Activated naive CD4-positive, alpha-beta T cell treated with anti-CD3 and anti-CD28 coated beads, Interleukin-2, amount 10 ng/mL, durations not matched to agents 7 days and 5 days (primary cell): ENCODE measurements at regions not wholly inside any gene's neighbourhood (a gene's known extent, or its start where the extent isn't known, plus 50 kb on each side); places are given as distances from the start of the nearest gene placed in this dataset.
"Not testable (repeated sequence)": the region's sequence is repeated elsewhere in the genome, so short reads cannot be mapped to it uniquely, and the experiment has no call there.

Source experiments
- CTCF ChIA-PET: fragments of 350-600 bp; sonication (Branson Sonifier 250); formaldehyde crosslinking; loops from one replicate; lab custom pipeline; 2021; ENCODE audit warnings: antibody characterized with exemption; lab: Charles Lee
- DNase-seq: peaks from one replicate; pipeline ENCODE4 v3.0.0-alpha.2; 2020
- H3K27ac Mint-ChIP-seq: one replicate; pipeline ENCODE4 v1.8.0; 2021; ENCODE audit warnings: mild to moderate bottlenecking, moderate library complexity, mixed read lengths
- H3K27me3 Mint-ChIP-seq: one replicate; pipeline ENCODE4 v1.8.0; 2021; ENCODE audit warnings: mild to moderate bottlenecking, mixed read lengths
- H3K36me3 Mint-ChIP-seq: one replicate; pipeline ENCODE4 v1.8.0; 2021; ENCODE audit warnings: mixed read lengths
- H3K4me1 Mint-ChIP-seq: one replicate; pipeline ENCODE4 v1.8.0; 2021; ENCODE audit warnings: mixed read lengths
- H3K4me3 Mint-ChIP-seq: one replicate; pipeline ENCODE4 v1.8.0; 2021; ENCODE audit warnings: mild to moderate bottlenecking, moderate library complexity, mixed read lengths
- H3K9me3 Mint-ChIP-seq: one replicate; pipeline ENCODE4 v1.8.0; 2021; ENCODE audit warnings: mixed read lengths

GRCh38 chr7:3159039-3159438, 115.4 kb upstream of the CARD11 start:
- no peaks in the 10 kb centered on the region for H3K9me3 Mint-ChIP-seq
- CTCF ChIA-PET = interaction anchor here (1.3 kb wide), 1 partner anchor 272 kb away, joined by 5 read pairs; no protein-coding TSS in a partner anchor
- peaks cover 9% of the 10 kb centered on the region for H3K4me1 Mint-ChIP-seq

GRCh38 chr7:3159445-3159844, 115.8 kb upstream of the CARD11 start:
- H3K9me3 Mint-ChIP-seq = no peaks in the 10 kb centered on the region
- CTCF ChIA-PET = interaction anchor here (1.3 kb wide), 1 partner anchor 272 kb away, joined by 5 read pairs; no protein-coding TSS in a partner anchor
- peaks cover 24% of the 10 kb centered on the region for H3K27me3 Mint-ChIP-seq
- DNase-seq = no peak
- H3K4me1 Mint-ChIP-seq = peaks cover 7% of the 10 kb centered on the region
- no peak overlapping the region for H3K4me3 Mint-ChIP-seq
- H3K36me3 Mint-ChIP-seq = no peaks in the 10 kb centered on the region
- H3K27ac Mint-ChIP-seq = no peak overlapping the region

More at GRCh38 chr7:3159039-3159438, 115.4 kb upstream of the CARD11 start:
- Mint-ChIP-seq H3K27me3 (peaks cover 24% of the 10 kb centered on the region), H3K36me3 (no peaks in the 10 kb centered on the region), H3K27ac (no peak overlapping the region), H3K4me3 (no peak overlapping the region)
- no peak for DNase-seq

DNA sequence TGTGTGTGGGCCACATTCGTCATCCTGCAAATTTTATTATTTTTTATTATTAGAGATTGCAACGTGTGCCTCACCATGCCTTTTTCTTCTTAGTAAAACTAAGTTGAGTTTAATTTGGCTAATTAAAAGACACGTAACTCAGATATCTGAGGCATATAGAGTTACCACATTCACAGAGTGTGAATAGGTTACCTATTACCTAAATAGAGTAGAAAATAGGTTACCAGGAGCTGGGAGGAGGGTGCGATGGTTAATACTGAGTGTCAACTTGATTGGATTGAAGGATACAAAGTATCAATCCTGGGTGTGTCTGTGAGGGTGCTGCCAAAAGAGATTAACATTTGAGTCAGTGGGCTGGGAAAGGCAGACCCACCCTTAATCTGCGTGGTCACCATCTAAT, 116.3 kb upstream of the CARD11 start:
- not testable (repeated sequence) for H3K4me3 Mint-ChIP-seq, H3K4me1 Mint-ChIP-seq, H3K36me3 Mint-ChIP-seq, DNase-seq, H3K9me3 Mint-ChIP-seq, H3K27ac Mint-ChIP-seq
- CTCF ChIA-PET = interaction anchor here (1.3 kb wide), 1 partner anchor 272 kb away, joined by 5 read pairs; no protein-coding TSS in a partner anchor
- H3K27me3 Mint-ChIP-seq = peaks cover 25% of the 10 kb centered on the region

GRCh38 chr7:3162289-3162688, 118.6 kb upstream of the CARD11 start:
- no peaks in the 10 kb centered on the region for H3K9me3 Mint-ChIP-seq
- DNase-seq = no peak
- H3K36me3 Mint-ChIP-seq = no peaks in the 10 kb centered on the region
- H3K27me3 Mint-ChIP-seq = peaks cover 31% of the 10 kb centered on the region
- no peak overlapping the region for H3K4me3 Mint-ChIP-seq
- no peak overlapping the region for H3K27ac Mint-ChIP-seq
- CTCF ChIA-PET = interaction anchor here (1.1 to 2.1 kb wide), 3 partner anchors 8 to 298 kb away, joined by 3 to 6 read pairs (median 4); no protein-coding TSS in a partner anchor
- peaks cover 2% of the 10 kb centered on the region for H3K4me1 Mint-ChIP-seq

GRCh38 chr7:3162798-3163197, 119.1 kb upstream of the CARD11 start:
- H3K27me3 Mint-ChIP-seq = peaks cover 26% of the 10 kb centered on the region
- H3K36me3 Mint-ChIP-seq, DNase-seq, H3K4me1 Mint-ChIP-seq, H3K27ac Mint-ChIP-seq, H3K9me3 Mint-ChIP-seq, H3K4me3 Mint-ChIP-seq: not testable (repeated sequence)
- CTCF ChIA-PET = interaction anchor here (1.1 to 2.1 kb wide), 3 partner anchors 9 to 298 kb away, joined by 3 to 6 read pairs (median 4); no protein-coding TSS in a partner anchor

GRCh38 chr7:3164380-3164792, 120.7 kb upstream of the CARD11 start:
- peaks cover 22% of the 10 kb centered on the region for H3K27me3 Mint-ChIP-seq
- CTCF ChIA-PET = interaction anchor here (1.1 to 2.1 kb wide), 2 partner anchors 10 to 299 kb away, joined by 3 to 6 read pairs; no protein-coding TSS in a partner anchor
- no peak overlapping the region for H3K27ac Mint-ChIP-seq
- no peaks in the 10 kb centered on the region for H3K36me3 Mint-ChIP-seq
- no peak for DNase-seq
- H3K4me1 Mint-ChIP-seq = no peaks in the 10 kb centered on the region
- no peaks in the 10 kb centered on the region for H3K9me3 Mint-ChIP-seq
- H3K4me3 Mint-ChIP-seq = no peak overlapping the region

GRCh38 chr7:3165681-3166580, 122.3 kb upstream of the CARD11 start:
- no peaks in the 10 kb centered on the region for H3K4me1 Mint-ChIP-seq
- H3K9me3 Mint-ChIP-seq = no peaks in the 10 kb centered on the region
- H3K27me3 Mint-ChIP-seq = peaks cover 22% of the 10 kb centered on the region
- no peak overlapping the region for H3K4me3 Mint-ChIP-seq
- CTCF ChIA-PET = no interaction called here
- no peak overlapping the region for H3K27ac Mint-ChIP-seq
- no peak for DNase-seq
- H3K36me3 Mint-ChIP-seq = no peaks in the 10 kb centered on the region

- no peak for DNase-seq
- peaks cover 4% of the 10 kb centered on the region for H3K9me3 Mint-ChIP-seq
- no peak overlapping the region for H3K4me3 Mint-ChIP-seq
- H3K36me3 Mint-ChIP-seq = no peaks in the 10 kb centered on the region
- H3K27me3 Mint-ChIP-seq = peaks cover 26% of the 10 kb centered on the region
- no peaks in the 10 kb centered on the region for H3K4me1 Mint-ChIP-seq
- CTCF ChIA-PET = no interaction called here
- H3K27ac Mint-ChIP-seq = no peak overlapping the region
Observed at GRCh38 chr7:3167551-3167950, 123.9 kb upstream of the CARD11 start.

DNA sequence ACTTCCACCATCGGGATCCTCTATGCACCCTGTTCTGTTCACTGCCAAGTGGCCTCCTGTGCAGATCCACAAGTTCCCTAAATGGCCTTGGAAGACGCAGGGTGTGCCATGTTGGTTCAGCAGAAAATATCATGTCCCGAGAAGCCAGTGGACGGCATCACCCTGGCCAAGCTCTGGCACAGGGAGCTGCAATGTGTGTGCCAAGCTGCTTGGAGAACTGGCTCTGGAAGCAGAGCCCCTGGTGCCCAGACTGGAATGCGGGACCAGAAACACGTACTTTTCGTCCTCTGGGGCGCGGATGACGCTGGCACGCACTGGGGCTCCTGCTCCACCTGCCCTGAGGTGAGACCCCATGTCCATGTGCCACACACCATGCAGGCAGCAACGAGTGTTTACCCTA, 124.7 kb upstream of the CARD11 start:
- Mint-ChIP-seq H3K27ac (no peak overlapping the region), H3K36me3 (no peaks in the 10 kb centered on the region), H3K4me1 (no peaks in the 10 kb centered on the region), H3K27me3 (peaks cover 28% of the 10 kb centered on the region), H3K9me3 (peaks cover 4% of the 10 kb centered on the region), H3K4me3 (no peak overlapping the region)
- DNase-seq = no peak
- CTCF ChIA-PET = no interaction called here

DNA sequence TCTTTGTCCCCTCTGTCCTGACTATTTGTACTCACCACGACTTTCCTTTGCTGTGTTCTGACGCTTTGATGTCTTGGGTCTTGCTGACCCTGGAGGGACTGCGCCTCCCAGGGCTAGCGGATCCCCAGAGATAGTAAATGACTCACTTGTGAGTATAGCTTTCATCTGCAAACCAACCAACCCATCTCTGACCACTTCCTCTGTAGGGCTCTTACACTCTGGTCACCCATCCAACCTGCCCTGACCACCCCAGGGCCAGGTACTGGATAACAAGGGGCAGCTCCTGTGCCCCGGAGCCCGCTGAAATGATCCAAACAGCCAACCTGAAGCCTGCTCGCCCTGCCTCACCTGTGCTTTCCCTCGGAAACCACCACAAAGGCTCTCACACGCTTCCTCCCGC, 125.2 kb upstream of the CARD11 start:
- DNase-seq = no peak
- no peak overlapping the region for H3K27ac Mint-ChIP-seq
- H3K36me3 Mint-ChIP-seq = no peaks in the 10 kb centered on the region
- CTCF ChIA-PET = no interaction called here
- no peak overlapping the region for H3K4me3 Mint-ChIP-seq
- peaks cover 27% of the 10 kb centered on the region for H3K27me3 Mint-ChIP-seq
- H3K4me1 Mint-ChIP-seq = no peaks in the 10 kb centered on the region
- peaks cover 4% of the 10 kb centered on the region for H3K9me3 Mint-ChIP-seq

DNA sequence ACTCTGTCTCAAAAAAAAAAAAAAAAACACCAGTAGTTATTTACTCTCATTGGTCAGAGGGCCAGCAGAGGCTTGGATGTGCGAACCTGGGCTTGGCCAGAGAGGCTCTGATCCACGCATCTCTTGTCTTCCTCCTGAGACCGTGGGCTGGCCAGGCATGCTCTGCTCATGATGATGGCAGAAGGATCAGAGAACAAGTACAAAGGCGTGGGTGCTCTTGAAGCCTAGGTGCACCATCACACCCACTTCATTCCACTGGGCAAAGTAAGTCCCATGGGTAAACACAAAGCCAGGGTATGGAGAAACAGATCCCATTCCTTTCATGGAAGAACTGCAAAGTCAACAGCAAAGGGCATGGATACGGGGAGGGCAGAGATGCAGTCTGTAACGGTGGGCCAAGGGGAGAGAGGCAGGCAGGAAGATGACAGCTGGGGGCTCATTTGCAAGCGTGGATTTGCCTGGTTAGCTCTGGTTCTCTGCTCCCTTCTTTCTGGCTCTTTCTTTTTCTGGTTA, 128.2 kb upstream of the SDK1 start:
- Mint-ChIP-seq H3K27ac (no peak overlapping the region), H3K4me1 (no peaks in the 10 kb centered on the region), H3K9me3 (peaks cover 4% of the 10 kb centered on the region), H3K27me3 (peaks cover 22% of the 10 kb centered on the region), H3K4me3 (no peak overlapping the region), H3K36me3 (no peaks in the 10 kb centered on the region)
- CTCF ChIA-PET = no interaction called here
- no peak for DNase-seq

DNA sequence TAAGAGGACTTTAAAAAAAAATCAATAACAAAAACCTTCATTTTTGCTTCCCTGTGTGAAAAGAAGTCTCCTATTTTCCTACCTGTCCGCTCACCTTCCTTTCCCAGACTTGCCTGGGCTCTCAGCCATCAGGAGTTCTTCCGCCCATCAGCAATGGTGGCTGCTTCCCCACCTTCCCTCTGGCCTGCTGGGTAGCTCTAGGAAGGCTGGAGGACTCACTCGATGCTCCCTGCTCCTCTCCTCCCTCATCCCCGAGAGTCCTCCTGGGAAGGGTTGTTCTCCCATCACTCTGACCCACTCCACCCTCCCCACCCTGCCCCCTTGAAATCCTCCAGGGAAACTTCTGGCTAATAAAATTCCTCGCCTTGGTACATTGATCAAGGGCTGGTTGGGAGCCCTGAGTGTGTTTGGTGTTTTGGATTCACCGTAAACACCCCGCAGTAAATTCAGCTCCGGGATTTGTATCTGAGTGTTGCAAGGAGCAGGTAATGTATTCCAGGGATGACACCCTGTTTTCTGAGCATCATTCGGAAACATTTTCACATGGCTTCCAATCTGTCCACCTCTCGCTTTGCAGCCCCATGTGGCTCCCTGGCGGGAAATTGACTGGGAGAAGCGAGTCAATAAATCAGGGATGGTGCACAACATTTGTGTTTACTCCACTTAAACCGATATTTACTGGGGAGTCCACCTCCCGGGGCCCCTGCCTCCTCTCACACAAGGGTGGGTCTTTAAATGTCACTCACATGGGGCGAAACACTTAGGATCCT, 126.4 kb upstream of the SDK1 start:
- H3K27ac Mint-ChIP-seq = no peak overlapping the region
- peaks cover 4% of the 10 kb centered on the region for H3K9me3 Mint-ChIP-seq
- H3K4me1 Mint-ChIP-seq = no peaks in the 10 kb centered on the region
- no peaks in the 10 kb centered on the region for H3K36me3 Mint-ChIP-seq
- CTCF ChIA-PET = no interaction called here
- no peak overlapping the region for H3K4me3 Mint-ChIP-seq
- DNase-seq = no peak
- peaks cover 26% of the 10 kb centered on the region for H3K27me3 Mint-ChIP-seq

- Mint-ChIP-seq H3K4me3 (no peak overlapping the region), H3K36me3 (no peaks in the 10 kb centered on the region), H3K4me1 (no peaks in the 10 kb centered on the region), H3K27ac (no peak overlapping the region), H3K9me3 (peaks cover 4% of the 10 kb centered on the region), H3K27me3 (peaks cover 26% of the 10 kb centered on the region)
- CTCF ChIA-PET = no interaction called here
- DNase-seq = no peak
Observed at GRCh38 chr7:3175285-3175902, 125.7 kb upstream of the SDK1 start.
